Kidney (tissue), 13 donors: ENCODE measurements at regions not wholly inside any gene's neighbourhood (a gene's known extent, or its start where the extent isn't known, plus 50 kb on each side); places are given as distances from the start of the nearest gene placed in this dataset.

ENCODE experiments used
- DNase-seq, 5 donors: peaks; one replicate each; pipeline ENCODE4 v3.0.0-alpha.2; 2013 to 2020
- FAIRE-seq: peaks from 2 replicates; lab custom pipeline; 2012; peaks lifted over from hg19 to GRCh38; lab: Jason Lieb, UNC
- H3K27ac ChIP-seq, 2 donors: one replicate each; pipeline ENCODE4 v1.7.0; 2013; ENCODE audit warnings: low read depth in 2 of 2, low read length in 2 of 2, inconsistent platforms in 1 of 2
- H3K27me3 ChIP-seq: one replicate; pipeline ENCODE4 v1.7.1; 2013; ENCODE audit warnings: low read length, inconsistent platforms; ENCODE audit not compliant: control insufficient read depth, insufficient read depth
- H3K36me3 ChIP-seq, 3 donors: one replicate each; pipeline versions ENCODE4 v1.7.0 to v1.7.1; 2013; ENCODE audit warnings: low read length in 3 of 3, control low read depth in 1 of 3, inconsistent platforms in 1 of 3; ENCODE audit not compliant: insufficient read depth in 3 of 3, control insufficient read depth in 2 of 3
- H3K4me1 ChIP-seq, 3 donors: one replicate each; pipeline versions ENCODE4 v1.7.0 to v1.7.1; 2013; ENCODE audit warnings: low read length in 3 of 3, inconsistent platforms in 1 of 3, low read depth in 1 of 3; ENCODE audit not compliant: control insufficient read depth in 2 of 3, insufficient read depth in 2 of 3
- H3K4me3 ChIP-seq, 3 donors: one replicate each; pipeline versions ENCODE4 v1.7.0 to v1.8.1; 2013; ENCODE audit warnings: low read length in 3 of 3, control low read depth in 1 of 3, inconsistent platforms in 1 of 3
- H3K9ac ChIP-seq, 3 donors: one replicate each; pipeline versions ENCODE4 v1.7.0 to v1.7.1; 2013; ENCODE audit warnings: low read length in 3 of 3, control low read depth in 1 of 3, inconsistent platforms in 1 of 3
- H3K9me3 ChIP-seq, 3 donors: one replicate each; pipeline versions ENCODE4 v1.7.0 to v1.7.1; 2013; ENCODE audit warnings: low read length in 3 of 3, control low read depth in 1 of 3, inconsistent platforms in 1 of 3; ENCODE audit not compliant: control insufficient read depth in 2 of 3, insufficient read depth in 1 of 3
- CTCF ChIP-seq: IDR thresholded peaks from 3 replicates; pipeline ENCODE4 v1.5.1; 2012; ENCODE audit warnings: mild to moderate bottlenecking, moderate library complexity, borderline replicate concordance; ENCODE audit not compliant: insufficient read depth; ENCODE audit errors: extremely low read depth
- intact Hi-C: fragments of 100-400 bp; cut with DNase I; formaldehyde crosslinking; loops from one replicate; pipeline ENCODE4 v1.11.1; 2022
- donor health status: control.
- donor health status: control.
- donor health status: control.
- donor health status: control.
- donor health status: control.
- donor health status: DM: yes; HTN: yes; CAD: no.
- donor health status: Normal renal cell carcinoma (clear cell type).

DNA sequence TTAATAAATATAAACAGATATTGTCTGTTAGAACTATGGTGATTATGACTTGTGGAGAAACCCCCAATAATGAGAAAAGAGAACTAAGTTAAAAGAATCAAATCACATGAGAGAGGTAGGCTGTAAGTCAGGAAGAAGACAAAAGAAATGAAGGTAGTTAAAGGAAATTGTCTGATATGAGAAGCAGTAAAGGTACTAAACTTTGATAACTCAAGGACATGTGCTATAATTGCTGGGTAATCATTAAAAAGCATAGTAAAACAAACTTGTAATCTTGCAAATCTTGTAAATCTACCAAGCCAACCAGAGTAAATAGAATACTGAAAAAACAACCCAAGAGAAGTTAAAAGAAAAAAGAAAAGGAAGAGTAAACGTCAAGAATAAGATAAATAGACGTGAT lies 207.0 kb upstream of the CTNND2 start:
- intact Hi-C loops: no loop called here
- Histone ChIP-seq H3K9me3 (no peaks in the 10 kb centered on the region), H3K36me3 (no peaks in the 10 kb centered on the region), H3K27ac (no peak overlapping the region), H3K27me3 (no peaks in the 10 kb centered on the region), H3K9ac (no peak overlapping the region), H3K4me3 (no peak overlapping the region), H3K4me1 (no peaks in the 10 kb centered on the region)
- DNase-seq (no peak), FAIRE-seq (no peak)
- TF ChIP-seq CTCF: no peak

GRCh38 chr5:12110629-12111028 lies 206.4 kb upstream of the CTNND2 start:
- TF ChIP-seq CTCF: no peak
- no peak overlapping the region for H3K4me3 ChIP-seq
- no peak overlapping the region for H3K27ac ChIP-seq
- H3K36me3 ChIP-seq: no peaks in the 10 kb centered on the region
- H3K4me1 ChIP-seq: no peaks in the 10 kb centered on the region
- no peaks in the 10 kb centered on the region for H3K9me3 ChIP-seq
- no peak for DNase-seq
- H3K9ac ChIP-seq: no peak overlapping the region
- no peaks in the 10 kb centered on the region for H3K27me3 ChIP-seq
- FAIRE-seq: no peak
- intact Hi-C loops: no loop called here

DNA sequence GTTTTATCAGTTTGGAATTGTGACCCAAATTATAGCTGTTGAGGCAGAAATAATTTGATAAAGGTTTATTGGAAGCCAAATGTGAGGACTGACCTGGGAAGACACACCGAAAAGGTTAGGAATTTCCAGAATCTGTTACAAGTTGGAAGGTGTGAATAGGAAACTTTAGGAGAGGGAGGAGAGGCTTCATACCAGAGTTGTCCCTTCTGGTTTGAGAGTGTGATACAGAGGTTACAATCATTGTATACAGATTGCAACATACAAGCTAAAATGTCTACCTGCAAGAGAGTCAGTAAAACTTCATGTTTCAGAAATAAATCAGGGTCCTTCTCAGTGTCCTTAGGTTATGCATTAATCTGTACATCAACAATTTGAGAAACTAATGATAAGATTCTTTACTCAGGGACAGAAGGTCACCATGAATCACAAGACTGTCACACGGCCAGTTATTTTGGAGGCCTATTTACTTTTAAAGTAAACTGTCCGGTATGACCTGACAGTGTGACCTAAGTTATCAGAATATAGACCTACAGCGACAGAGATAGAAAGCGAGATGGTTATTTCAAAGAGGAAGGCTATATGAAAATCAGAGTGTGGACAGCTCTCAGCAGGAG lies 204.9 kb upstream of the CTNND2 start:
- DNase-seq (no peak), FAIRE-seq (no peak)
- Histone ChIP-seq H3K27ac (no peak overlapping the region), H3K9me3 (no peaks in the 10 kb centered on the region), H3K4me1 (no peaks in the 10 kb centered on the region), H3K9ac (no peak overlapping the region), H3K27me3 (no peaks in the 10 kb centered on the region), H3K4me3 (no peak overlapping the region), H3K36me3 (no peaks in the 10 kb centered on the region)
- intact Hi-C loops: no loop called here
- no peak for TF ChIP-seq CTCF

DNA sequence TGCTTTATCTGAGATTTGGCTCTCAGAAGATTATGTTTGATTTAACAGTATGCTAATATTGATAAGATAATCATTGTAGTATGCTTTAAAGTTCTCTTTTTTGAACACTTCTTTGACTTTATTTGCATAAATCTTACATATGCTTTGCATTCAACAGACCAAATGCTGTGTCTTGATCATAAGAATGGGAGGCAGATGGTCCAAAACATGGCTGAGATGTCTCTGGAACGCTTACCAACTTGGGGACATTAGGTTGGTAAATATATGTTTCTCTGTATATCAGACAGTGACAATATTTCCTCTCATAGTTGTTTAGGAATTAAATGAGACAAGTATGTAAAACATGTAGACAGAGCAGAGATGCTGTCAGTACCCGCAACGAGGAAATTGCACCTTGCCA lies 197.9 kb upstream of the CTNND2 start:
- no peak for FAIRE-seq
- intact Hi-C loops: no loop called here
- Histone ChIP-seq H3K4me3 (no peak overlapping the region), H3K27ac (no peak overlapping the region), H3K4me1 (no peaks in the 10 kb centered on the region), H3K9ac (no peak overlapping the region), H3K36me3 (no peaks in the 10 kb centered on the region), H3K27me3 (no peaks in the 10 kb centered on the region), H3K9me3 (no peaks in the 10 kb centered on the region)
- no peak for TF ChIP-seq CTCF
- DNase-seq: no peak
